Stimulated activated CD4-positive, alpha-beta T cell treated with anti-CD3 and anti-CD28 coated beads, Interleukin-15, amount 100 ng/mL, for 24 hours (primary cell): ENCODE measurements at regions not wholly inside any gene's neighbourhood (a gene's known extent, or its start where the extent isn't known, plus 50 kb on each side); places are given as distances from the start of the nearest gene placed in this dataset.

Experiments used
- DNase-seq: peaks from one replicate; pipeline ENCODE4 v3.0.0-alpha.2; 2020

GRCh38 chr3:30269751-30270445 is 336.5 kb upstream of the TGFBR2 start:
- DNase-seq: no peak

- DNase-seq: no peak
Measured at GRCh38 chr3:30271781-30272180, 334.6 kb upstream of the TGFBR2 start.

- no peak for DNase-seq
Measured at GRCh38 chr3:30273304-30274072, 332.9 kb upstream of the TGFBR2 start.

GRCh38 chr3:30277494-30277893 is 328.9 kb upstream of the TGFBR2 start:
- DNase-seq: no peak

- no peak for DNase-seq
Measured at GRCh38 chr3:30281526-30281925, 324.9 kb upstream of the TGFBR2 start.

- no peak for DNase-seq
Measured at GRCh38 chr3:30282154-30282696, 324.2 kb upstream of the TGFBR2 start.

- DNase-seq: no peak
Measured at GRCh38 chr3:30285188-30286006, 321.0 kb upstream of the TGFBR2 start.

GRCh38 chr3:30286007-30286669 is 320.3 kb upstream of the TGFBR2 start:
- DNase-seq: peak; percentile 6

- DNase-seq: no peak
Measured at GRCh38 chr3:30286811-30287210, 319.6 kb upstream of the TGFBR2 start.

GRCh38 chr3:30288830-30289229 is 317.6 kb upstream of the TGFBR2 start:
- DNase-seq: no peak

- DNase-seq: no peak
Measured at GRCh38 chr3:30289324-30289723, 317.1 kb upstream of the TGFBR2 start.

GRCh38 chr3:30289766-30290165 is 316.6 kb upstream of the TGFBR2 start:
- no peak for DNase-seq

- DNase-seq: no peak
Measured at GRCh38 chr3:30290479-30290878, 315.9 kb upstream of the TGFBR2 start.

GRCh38 chr3:30292192-30292893 is 314.1 kb upstream of the TGFBR2 start:
- no peak for DNase-seq

GRCh38 chr3:30293621-30294240 is 312.7 kb upstream of the TGFBR2 start:
- DNase-seq: no peak

- no peak for DNase-seq
Measured at GRCh38 chr3:30294241-30294667, 312.1 kb upstream of the TGFBR2 start.

- no peak for DNase-seq
Measured at GRCh38 chr3:30297112-30297511, 309.3 kb upstream of the TGFBR2 start.

- no peak for DNase-seq
Measured at GRCh38 chr3:30299674-30300385, 306.6 kb upstream of the TGFBR2 start.

- no peak for DNase-seq
Measured at GRCh38 chr3:30300809-30301208, 305.6 kb upstream of the TGFBR2 start.

GRCh38 chr3:30302027-30302426 is 304.4 kb upstream of the TGFBR2 start:
- no peak for DNase-seq

- DNase-seq: no peak
Measured at GRCh38 chr3:30303770-30304169, 302.6 kb upstream of the TGFBR2 start.
